Naive thymus-derived CD4-positive, alpha-beta T cell (primary cell): ENCODE measurements at regions not wholly inside any gene's neighbourhood (a gene's known extent, or its start where the extent isn't known, plus 50 kb on each side); places are given as distances from the start of the nearest gene placed in this dataset.
"Not testable (repeated sequence)": the region's sequence is repeated elsewhere in the genome, so short reads cannot be mapped to it uniquely, and the experiment has no call there.

Source experiments
- ATAC-seq: fragments of 150-1000 bp; cut with Tn5 transposase; 2 replicates; pipeline ENCODE4 v1.10.0; 2021; ENCODE audit warnings: mild to moderate bottlenecking, moderate library complexity
- CTCF ChIA-PET: fragments of 350-600 bp; sonication (Branson Sonifier 250); formaldehyde crosslinking; loops from one replicate; lab custom pipeline; 2021; ENCODE audit warnings: antibody characterized with exemption; lab: Charles Lee
- POLR2A ChIA-PET: fragments of 350-600 bp; sonication (Branson Sonifier 250); formaldehyde crosslinking; loops from one replicate; lab custom pipeline; 2021; ENCODE audit warnings: antibody characterized with exemption, inconsistent platforms; lab: Charles Lee
- DNase-seq, 9 donors: peaks; one replicate each; pipeline versions ENCODE4 v3.0.0 to v3.0.0-alpha.2; 2020 to 2022; ENCODE audit warnings: mixed read lengths in 1 of 9
- H3K27ac ChIP-seq: one replicate; pipeline ENCODE4 v1.7.0; 2013; ENCODE audit warnings: mild to moderate bottlenecking, low read depth, low read length, moderate library complexity
- H3K27me3 ChIP-seq, 2 donors: one replicate each; pipeline ENCODE4 v1.7.0; 2013; ENCODE audit warnings: low read length in 2 of 2, mild to moderate bottlenecking in 2 of 2, moderate library complexity in 2 of 2; ENCODE audit not compliant: control insufficient read depth in 2 of 2, insufficient read depth in 2 of 2
- H3K36me3 ChIP-seq, 3 experiments: 1 replicate in 2 of 3; 2 replicates in 1 of 3; pipeline ENCODE4 v1.7.0; 2013; ENCODE audit warnings: low read length in 3 of 3, mild to moderate bottlenecking in 3 of 3, moderate library complexity in 1 of 3; ENCODE audit not compliant: insufficient read depth in 3 of 3, control insufficient read depth in 2 of 3
- H3K4me1 ChIP-seq, 2 donors: one replicate each; pipeline ENCODE4 v1.7.0; 2013; ENCODE audit warnings: low read length in 2 of 2, mild to moderate bottlenecking in 2 of 2, moderate library complexity in 1 of 2; ENCODE audit not compliant: control insufficient read depth in 2 of 2, insufficient read depth in 2 of 2
- H3K4me3 ChIP-seq: 2 replicates; pipeline ENCODE4 v1.7.0; 2013; ENCODE audit warnings: mild to moderate bottlenecking, low read length
- H3K9me3 ChIP-seq, 3 experiments: 1 replicate in 2 of 3; 2 replicates in 1 of 3; pipeline ENCODE4 v1.7.0; 2013; ENCODE audit warnings: low read length in 3 of 3; ENCODE audit not compliant: control insufficient read depth in 2 of 3
- H3K27ac Mint-ChIP-seq, 9 donors: one replicate each; pipeline ENCODE4 v1.8.0; 2020 to 2022; ENCODE audit warnings: mixed read lengths in 9 of 9, mild to moderate bottlenecking in 8 of 9, moderate library complexity in 5 of 9, inconsistent platforms in 2 of 9
- H3K27me3 Mint-ChIP-seq, 5 donors: one replicate each; pipeline ENCODE4 v1.8.0; 2021 to 2022; ENCODE audit warnings: mixed read lengths in 5 of 5, mild to moderate bottlenecking in 1 of 5
- H3K36me3 Mint-ChIP-seq, 5 donors: one replicate each; pipeline ENCODE4 v1.8.0; 2020 to 2022; ENCODE audit warnings: mixed read lengths in 5 of 5, mild to moderate bottlenecking in 3 of 5, inconsistent platforms in 1 of 5
- H3K4me1 Mint-ChIP-seq, 7 donors: one replicate each; pipeline ENCODE4 v1.8.0; 2020 to 2022; ENCODE audit warnings: mixed read lengths in 7 of 7, mild to moderate bottlenecking in 3 of 7, inconsistent platforms in 1 of 7
- H3K4me3 Mint-ChIP-seq, 10 donors: one replicate each; pipeline ENCODE4 v1.8.0; 2020 to 2022; ENCODE audit warnings: mild to moderate bottlenecking in 10 of 10, mixed read lengths in 10 of 10, moderate library complexity in 6 of 10, inconsistent platforms in 2 of 10
- H3K9me3 Mint-ChIP-seq, 11 donors: one replicate each; pipeline ENCODE4 v1.8.0; 2020 to 2022; ENCODE audit warnings: mixed read lengths in 11 of 11, mild to moderate bottlenecking in 4 of 11, inconsistent platforms in 1 of 11, moderate library complexity in 1 of 11
- intact Hi-C, 2 donors: fragments of 100-400 bp; cut with micrococcal nuclease; formaldehyde crosslinking; loops; one replicate each; pipeline ENCODE4 v1.15.1; 2023

- H3K36me3 Mint-ChIP-seq: peaks cover 0 to 8% (median 0%) of the 10 kb centered on the region in 5 donors
- ChIA-PET POLR2A (no interaction called here), CTCF (interaction anchor here (1.5 kb wide), 1 partner anchor 11 kb away, joined by 3 read pairs; no protein-coding TSS in a partner anchor)
- no peaks in the 10 kb centered on the region for H3K9me3 ChIP-seq
- intact Hi-C loops: no loop called here
- H3K4me1 Mint-ChIP-seq: peaks cover 0 to 7% (median 0%) of the 10 kb centered on the region in 7 donors
- ATAC-seq (no peak), DNase-seq (no peak)
- no peak overlapping the region for H3K4me3 Mint-ChIP-seq
- no peaks in the 10 kb centered on the region for H3K36me3 ChIP-seq
- H3K27me3 Mint-ChIP-seq: no peaks in the 10 kb centered on the region
- no peak overlapping the region for H3K27ac ChIP-seq
- H3K4me1 ChIP-seq: no peaks in the 10 kb centered on the region
- no peaks in the 10 kb centered on the region for H3K27me3 ChIP-seq
- peaks cover 0 to 6% (median 0%) of the 10 kb centered on the region in 11 donors for H3K9me3 Mint-ChIP-seq
- H3K27ac Mint-ChIP-seq: peak overlapping the region in 1 of 9 donors; percentile 0
- no peak overlapping the region for H3K4me3 ChIP-seq
These were observed 210.7 kb upstream of the SSTR1 start for GRCh38 chr14:37997017-37997416.

- Mint-ChIP-seq H3K4me3 (no peak overlapping the region), H3K27ac (no peak overlapping the region), H3K36me3 (peaks cover 0 to under 1% (median 0%) of the 10 kb centered on the region in 5 donors), H3K9me3 (peaks cover 0 to 6% (median 0%) of the 10 kb centered on the region in 11 donors), H3K4me1 (peaks cover 0 to 19% (median 4%) of the 10 kb centered on the region in 7 donors), H3K27me3 (no peaks in the 10 kb centered on the region)
- no peak for ATAC-seq
- ChIA-PET POLR2A (no interaction called here), CTCF (no interaction called here)
- intact Hi-C loops: loop anchor here in 1 of 2 donors (10.0 kb wide), 1 partner anchor 124 kb away; no protein-coding TSS in a partner anchor
- Histone ChIP-seq H3K27ac (no peak overlapping the region), H3K27me3 (no peaks in the 10 kb centered on the region), H3K9me3 (no peaks in the 10 kb centered on the region), H3K4me3 (no peak overlapping the region), H3K36me3 (no peaks in the 10 kb centered on the region), H3K4me1 (no peaks in the 10 kb centered on the region)
- no peak for DNase-seq
These were observed 207.4 kb upstream of the SSTR1 start for GRCh38 chr14:38000340-38000739.

GRCh38 chr14:38001501-38001900 lies 206.2 kb upstream of the SSTR1 start:
- ATAC-seq (no peak), DNase-seq (no peak)
- ChIA-PET CTCF (interaction anchor here (0.7 kb wide), 1 partner anchor 23 kb away, joined by 3 read pairs; no protein-coding TSS in a partner anchor), POLR2A (no interaction called here)
- H3K4me3 ChIP-seq: no peak overlapping the region
- no peaks in the 10 kb centered on the region for H3K27me3 Mint-ChIP-seq
- H3K36me3 ChIP-seq: no peaks in the 10 kb centered on the region
- H3K4me3 Mint-ChIP-seq: no peak overlapping the region
- H3K27ac ChIP-seq: no peak overlapping the region
- H3K27me3 ChIP-seq: no peaks in the 10 kb centered on the region
- no peaks in the 10 kb centered on the region for H3K4me1 ChIP-seq
- no peak overlapping the region for H3K27ac Mint-ChIP-seq
- no peaks in the 10 kb centered on the region for H3K9me3 ChIP-seq
- intact Hi-C loops: loop anchor here in 1 of 2 donors (10.0 kb wide), 1 partner anchor 123 kb away; no protein-coding TSS in a partner anchor
- H3K36me3 Mint-ChIP-seq: no peaks in the 10 kb centered on the region
- H3K4me1 Mint-ChIP-seq: peaks cover 0 to 23% (median 4%) of the 10 kb centered on the region in 7 donors
- peaks cover 0 to 6% (median 0%) of the 10 kb centered on the region in 11 donors for H3K9me3 Mint-ChIP-seq

GRCh38 chr14:38003746-38004609 lies 203.7 kb upstream of the SSTR1 start:
- Mint-ChIP-seq H3K36me3 (no peaks in the 10 kb centered on the region), H3K4me3 (no peak overlapping the region), H3K9me3 (no peaks in the 10 kb centered on the region), H3K27me3 (no peaks in the 10 kb centered on the region), H3K27ac (peak overlapping the region in 2 of 9 donors; percentile 32 to 73), H3K4me1 (peaks cover 0 to 17% (median 4%) of the 10 kb centered on the region in 7 donors)
- Histone ChIP-seq H3K4me3 (no peak overlapping the region), H3K4me1 (no peaks in the 10 kb centered on the region), H3K9me3 (no peaks in the 10 kb centered on the region), H3K27me3 (no peaks in the 10 kb centered on the region), H3K27ac (no peak overlapping the region), H3K36me3 (no peaks in the 10 kb centered on the region)
- intact Hi-C loops: loop anchor here in 1 of 2 donors (10.0 kb wide), 1 partner anchor 121 kb away; no protein-coding TSS in a partner anchor
- ChIA-PET POLR2A (no interaction called here), CTCF (interaction anchor here (0.6 kb wide), 1 partner anchor 49 kb away, joined by 3 read pairs; no protein-coding TSS in a partner anchor)
- no peak for ATAC-seq
- DNase-seq: no peak

- POLR2A ChIA-PET: no interaction called here
- H3K9me3 Mint-ChIP-seq: peaks cover 0 to 4% (median 0%) of the 10 kb centered on the region in 11 donors
- intact Hi-C loops: loop anchor here in 1 of 2 donors (10.0 kb wide), 1 partner anchor 120 kb away; no protein-coding TSS in a partner anchor
These were observed 203.2 kb upstream of the SSTR1 start for GRCh38 chr14:38004610-38004879.

GRCh38 chr14:38011156-38011555 lies 196.5 kb upstream of the SSTR1 start:
- H3K4me3 Mint-ChIP-seq, H3K27ac Mint-ChIP-seq, H3K27me3 ChIP-seq, H3K27ac ChIP-seq, POLR2A ChIA-PET, H3K4me1 ChIP-seq, CTCF ChIA-PET, intact Hi-C loops, H3K4me3 ChIP-seq, H3K27me3 Mint-ChIP-seq, ATAC-seq, H3K4me1 Mint-ChIP-seq, DNase-seq, H3K36me3 ChIP-seq: not testable (repeated sequence)
- H3K9me3 ChIP-seq: peaks cover 0 to 14% (median 5%) of the 10 kb centered on the region in 3 experiments
- Mint-ChIP-seq H3K9me3 (peaks cover 0 to 48% (median 21%) of the 10 kb centered on the region in 11 donors), H3K36me3 (peaks cover 0 to 24% (median 7%) of the 10 kb centered on the region in 5 donors)

More at GRCh38 chr14:38004610-38004879, 203.2 kb upstream of the SSTR1 start:
- Histone ChIP-seq H3K9me3 (no peaks in the 10 kb centered on the region), H3K36me3 (no peaks in the 10 kb centered on the region), H3K4me1 (no peaks in the 10 kb centered on the region), H3K27ac (no peak overlapping the region), H3K27me3 (no peaks in the 10 kb centered on the region), H3K4me3 (no peak overlapping the region)
- CTCF ChIA-PET: interaction anchor here (0.6 kb wide), 1 partner anchor 48 kb away, joined by 3 read pairs; no protein-coding TSS in a partner anchor
- DNase-seq: no peak
- peak overlapping the region in 1 of 9 donors; percentile 73 for H3K27ac Mint-ChIP-seq
- peaks cover 0 to 17% (median 4%) of the 10 kb centered on the region in 7 donors for H3K4me1 Mint-ChIP-seq
- no peak overlapping the region for H3K4me3 Mint-ChIP-seq
- no peaks in the 10 kb centered on the region for H3K27me3 Mint-ChIP-seq
- no peaks in the 10 kb centered on the region for H3K36me3 Mint-ChIP-seq
- no peak for ATAC-seq
